PC-9 (cell line): ENCODE measurements at regions not wholly inside any gene's neighbourhood (a gene's known extent, or its start where the extent isn't known, plus 50 kb on each side); places are given as distances from the start of the nearest gene placed in this dataset.

Experiments used
- BruUV-seq: library from RNA; stranded (reverse); fragments of 400-500 nt; replicated peaks from 2 replicates; lab custom pipeline; 2021; lab: Mats Ljungman, UMichigan
- CTCF ChIA-PET: fragments of 300-600 bp; sonication (Branson Sonifier 250); formaldehyde crosslinking; loops from one replicate; lab custom pipeline; 2022; ENCODE audit warnings: antibody characterized with exemption; lab: Charles Lee
- POLR2A ChIA-PET: fragments of 300-600 bp; sonication (Branson Sonifier 250); formaldehyde crosslinking; loops from one replicate; lab custom pipeline; 2022; ENCODE audit warnings: antibody characterized with exemption; ENCODE audit not compliant: unreplicated experiment; lab: Charles Lee
- DNase-seq, 2 experiments: peaks; one replicate each; pipeline versions ENCODE4 v3.0.0 to v3.0.0-alpha.2; 2015 to 2022; ENCODE audit warnings: mixed read lengths in 1 of 2
- H2AFZ ChIP-seq: fragments of 200-600 bp; sonication (generic); 2 replicates; pipeline ENCODE4 v1.8.1; 2017; ENCODE audit warnings: antibody characterized with exemption
- H3F3A ChIP-seq: fragments of 200-600 bp; sonication (generic); 2 replicates; pipeline ENCODE4 v1.8.1; 2017; ENCODE audit warnings: antibody characterized with exemption, mild to moderate bottlenecking, low read depth; ENCODE audit not compliant: insufficient read depth
- H3K27ac ChIP-seq: fragments of 200-600 bp; sonication (generic); 2 replicates; pipeline ENCODE4 v1.6.1; 2016; ENCODE audit warnings: mixed run types
- H3K27me3 ChIP-seq: fragments of 200-600 bp; sonication (generic); 2 replicates; pipeline ENCODE4 v1.6.1; 2016; ENCODE audit warnings: low read depth, mixed run types; ENCODE audit not compliant: insufficient read depth
- H3K36me3 ChIP-seq: fragments of 200-600 bp; sonication (generic); 2 replicates; pipeline ENCODE4 v1.6.1; 2016; ENCODE audit warnings: low read depth, mixed run types
- H3K4me1 ChIP-seq: fragments of 200-600 bp; sonication (generic); replicated peaks from 2 replicates; pipeline ENCODE4 v1.6.1; 2016; ENCODE audit warnings: mixed run types; ENCODE audit not compliant: insufficient read depth
- H3K4me2 ChIP-seq: fragments of 200-600 bp; sonication (generic); 2 replicates; pipeline ENCODE4 v1.6.1; 2017; ENCODE audit warnings: mixed run types
- H3K4me3 ChIP-seq: fragments of 200-600 bp; sonication (generic); 2 replicates; pipeline ENCODE4 v1.6.1; 2016; ENCODE audit warnings: mixed run types
- H3K79me2 ChIP-seq: fragments of 200-600 bp; sonication (generic); 2 replicates; pipeline ENCODE4 v1.6.1; 2017; ENCODE audit warnings: low read depth, mixed run types
- H3K9me2 ChIP-seq: fragments of 200-600 bp; sonication (generic); 2 replicates; pipeline ENCODE4 v1.8.1; 2017; ENCODE audit warnings: mild to moderate bottlenecking; ENCODE audit not compliant: insufficient read depth
- H3K9me3 ChIP-seq: fragments of 200-600 bp; sonication (generic); 2 replicates; pipeline ENCODE4 v1.8.1; 2016; ENCODE audit warnings: low read depth; ENCODE audit not compliant: insufficient read depth
- H4K20me1 ChIP-seq: fragments of 200-600 bp; sonication (generic); 2 replicates; pipeline ENCODE4 v1.8.1; 2017; ENCODE audit not compliant: insufficient read depth
- EZH2 ChIP-seq: fragments of 200-600 bp; sonication (generic); IDR thresholded peaks from 2 replicates; pipeline ENCODE4 v1.8.0; 2017; ENCODE audit warnings: antibody characterized with exemption, low read depth
- intact Hi-C: fragments of 100-400 bp; cut with micrococcal nuclease; formaldehyde crosslinking; loops from one replicate; pipeline ENCODE4 v1.10.0; 2022; ENCODE audit not compliant: unreplicated experiment
- TF ChIP-seq, protein P1 (sequence below): fragments of 200-600 bp; sonication (generic); conservative IDR thresholded peaks from 2 replicates; pipeline ENCODE4 v1.6.1; 2017; ENCODE audit warnings: mixed run types, antibody characterized with exemption, mild to moderate bottlenecking, moderate library complexity

DNA sequence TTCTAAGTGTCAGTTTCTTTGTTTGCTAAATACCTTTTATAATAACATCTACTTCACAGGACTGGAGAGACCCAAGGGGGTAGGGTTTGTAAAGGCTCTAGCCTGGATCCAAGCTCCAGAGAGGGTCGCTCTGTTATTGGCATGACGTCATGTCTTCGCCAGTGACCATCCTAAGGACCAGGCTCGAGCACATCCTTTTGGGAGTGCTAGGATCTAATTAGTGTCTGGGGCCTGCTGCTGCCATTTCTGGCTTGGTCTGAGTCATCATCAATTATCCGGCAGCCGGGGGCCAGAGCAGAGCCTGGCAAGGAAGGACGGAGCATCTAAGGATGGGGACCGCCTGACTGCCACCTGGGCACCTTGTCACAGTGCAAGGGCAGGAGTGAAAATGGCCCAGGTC, 153.0 kb downstream of the NSG2 start:
- intact Hi-C loops: no loop called here
- Histone ChIP-seq H2AFZ (no peak overlapping the region), H3K4me2 (no peak overlapping the region), H3K4me3 (no peak overlapping the region), H4K20me1 (no peaks in the 10 kb centered on the region), H3K27ac (no peak overlapping the region), H3K27me3 (peaks cover 88% of the 10 kb centered on the region), H3K79me2 (no peaks in the 10 kb centered on the region), H3F3A (no peaks in the 10 kb centered on the region), H3K4me1 (no peaks in the 10 kb centered on the region), H3K9me3 (no peaks in the 10 kb centered on the region), H3K36me3 (no peaks in the 10 kb centered on the region), H3K9me2 (no peaks in the 10 kb centered on the region)
- ChIA-PET CTCF (no interaction called here), POLR2A (no interaction called here)
- no peak for DNase-seq
- no TSS peak for BruUV-seq
- no peak for TF ChIP-seq EZH2
- TF ChIP-seq, protein P1, sequence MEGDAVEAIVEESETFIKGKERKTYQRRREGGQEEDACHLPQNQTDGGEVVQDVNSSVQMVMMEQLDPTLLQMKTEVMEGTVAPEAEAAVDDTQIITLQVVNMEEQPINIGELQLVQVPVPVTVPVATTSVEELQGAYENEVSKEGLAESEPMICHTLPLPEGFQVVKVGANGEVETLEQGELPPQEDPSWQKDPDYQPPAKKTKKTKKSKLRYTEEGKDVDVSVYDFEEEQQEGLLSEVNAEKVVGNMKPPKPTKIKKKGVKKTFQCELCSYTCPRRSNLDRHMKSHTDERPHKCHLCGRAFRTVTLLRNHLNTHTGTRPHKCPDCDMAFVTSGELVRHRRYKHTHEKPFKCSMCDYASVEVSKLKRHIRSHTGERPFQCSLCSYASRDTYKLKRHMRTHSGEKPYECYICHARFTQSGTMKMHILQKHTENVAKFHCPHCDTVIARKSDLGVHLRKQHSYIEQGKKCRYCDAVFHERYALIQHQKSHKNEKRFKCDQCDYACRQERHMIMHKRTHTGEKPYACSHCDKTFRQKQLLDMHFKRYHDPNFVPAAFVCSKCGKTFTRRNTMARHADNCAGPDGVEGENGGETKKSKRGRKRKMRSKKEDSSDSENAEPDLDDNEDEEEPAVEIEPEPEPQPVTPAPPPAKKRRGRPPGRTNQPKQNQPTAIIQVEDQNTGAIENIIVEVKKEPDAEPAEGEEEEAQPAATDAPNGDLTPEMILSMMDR: no peak

DNA sequence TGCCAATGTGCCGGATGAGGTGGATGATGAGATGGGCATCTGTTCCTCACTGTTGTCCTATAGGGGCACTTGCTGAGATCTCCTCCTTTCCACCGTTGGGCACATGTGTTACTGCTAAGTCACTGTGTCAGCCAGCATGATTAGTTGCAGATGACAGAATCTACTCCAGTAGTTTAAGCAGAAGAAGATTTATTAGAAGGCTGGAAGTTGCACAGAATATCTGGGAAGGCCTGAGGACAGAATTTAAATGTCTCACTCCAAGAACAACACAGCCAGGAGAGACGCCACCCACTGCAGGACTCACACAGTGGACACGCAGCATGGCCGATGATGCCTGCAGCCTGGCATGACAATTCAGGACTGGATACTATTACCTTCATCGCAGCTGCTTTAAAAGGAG, 157.5 kb downstream of the NSG2 start:
- TF ChIP-seq, protein P1: no peak
- no peak for TF ChIP-seq EZH2
- no peaks in the 10 kb centered on the region for H3K36me3 ChIP-seq
- POLR2A ChIA-PET: no interaction called here
- H3K4me3 ChIP-seq: no peak overlapping the region
- H3K27me3 ChIP-seq: peaks cover 80% of the 10 kb centered on the region
- CTCF ChIA-PET: no interaction called here
- no peaks in the 10 kb centered on the region for H3K4me1 ChIP-seq
- no peaks in the 10 kb centered on the region for H3K9me3 ChIP-seq
- H3F3A ChIP-seq: no peaks in the 10 kb centered on the region
- H3K27ac ChIP-seq: no peak overlapping the region
- no peaks in the 10 kb centered on the region for H3K79me2 ChIP-seq
- BruUV-seq: no TSS peak
- no peaks in the 10 kb centered on the region for H4K20me1 ChIP-seq
- H2AFZ ChIP-seq: no peak overlapping the region
- intact Hi-C loops: no loop called here
- no peak for DNase-seq
- H3K4me2 ChIP-seq: no peak overlapping the region
- H3K9me2 ChIP-seq: no peaks in the 10 kb centered on the region

DNA sequence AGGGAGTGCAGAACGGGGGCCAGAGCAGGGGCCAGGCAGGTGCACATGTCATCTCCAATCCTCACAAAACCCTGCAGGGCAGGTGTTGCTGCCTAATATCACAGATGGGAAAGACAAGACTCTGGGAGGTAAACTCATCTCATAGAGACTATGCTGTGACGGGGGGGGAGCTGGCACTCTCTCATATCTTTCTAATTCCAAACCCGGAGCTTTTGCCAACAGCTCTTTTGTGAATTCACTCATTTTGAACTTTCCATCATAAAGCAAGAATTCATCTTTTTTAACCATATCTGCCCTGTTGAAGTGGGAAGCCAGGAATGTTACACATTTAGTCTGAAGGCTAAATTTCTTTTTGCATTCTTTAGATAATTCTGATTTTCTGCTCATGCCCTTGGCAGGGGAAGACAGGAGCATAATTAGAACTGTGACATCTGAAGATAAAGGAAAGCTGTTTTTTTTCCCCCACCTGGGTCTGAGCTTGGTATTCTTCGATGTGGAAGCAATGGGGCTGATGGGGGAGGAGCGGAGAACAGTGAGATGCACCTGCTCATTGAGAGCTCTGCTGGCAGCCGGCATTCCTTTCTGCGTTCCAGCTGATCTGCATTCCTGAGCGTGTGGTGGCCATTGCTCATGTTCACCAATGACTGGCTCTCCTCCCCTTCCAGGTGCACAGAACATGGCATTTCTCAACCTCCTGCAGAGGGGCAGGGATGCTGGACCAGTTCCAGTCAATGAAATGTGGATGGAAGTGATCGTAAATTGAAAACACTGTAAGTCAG, 159.2 kb downstream of the NSG2 start:
- no peak overlapping the region for H3K27ac ChIP-seq
- H2AFZ ChIP-seq: no peak overlapping the region
- H3K9me2 ChIP-seq: no peaks in the 10 kb centered on the region
- ChIA-PET CTCF (no interaction called here), POLR2A (no interaction called here)
- no peaks in the 10 kb centered on the region for H3F3A ChIP-seq
- BruUV-seq: no TSS peak
- intact Hi-C loops: no loop called here
- TF ChIP-seq EZH2: no peak
- TF ChIP-seq, protein P1: no peak
- H3K36me3 ChIP-seq: no peaks in the 10 kb centered on the region
- H4K20me1 ChIP-seq: no peaks in the 10 kb centered on the region
- H3K9me3 ChIP-seq: no peaks in the 10 kb centered on the region
- H3K4me3 ChIP-seq: no peak overlapping the region
- no peak for DNase-seq
- H3K79me2 ChIP-seq: no peaks in the 10 kb centered on the region
- no peak overlapping the region for H3K4me2 ChIP-seq
- H3K4me1 ChIP-seq: no peaks in the 10 kb centered on the region
- H3K27me3 ChIP-seq: peaks cover 63% of the 10 kb centered on the region
